ENCODE measurements at regions not wholly inside any gene's neighbourhood (a gene's known extent, or its start where the extent isn't known, plus 50 kb on each side); places are given as distances from the start of the nearest gene placed in this dataset.

GRCh38 chr14:65204056-65204455, 101.7 kb upstream of the MAX start:
- TF ChIP-seq CTCF (IDR thresholded peaks at IDR 0.05; ENCODE audit: insufficient read depth, low read length) (no peak), REST (IDR thresholded peaks at IDR 0.05; ENCODE audit: insufficient replicate concordance, low read depth) (no peak), GABPA (IDR thresholded peaks at IDR 0.05; ENCODE audit: low read depth) (no peak), POLR2AphosphoS5 (IDR thresholded peaks at IDR 0.05; ENCODE audit: low read depth) (no peak), SPI1 (IDR thresholded peaks at IDR 0.05; ENCODE audit: borderline replicate concordance, low read depth) (no peak)
- Histone ChIP-seq H3K4me3 (replicated peaks; ENCODE audit: insufficient read depth, low read length) (no peak overlapping the region), H3K27ac (replicated peaks) (no peak overlapping the region), H3K27me3 (ENCODE audit: insufficient read depth, poor library complexity, severe bottlenecking) (no peaks in the 10 kb centered on the region)
- DNase-seq (ENCODE audit: low read depth in 1 of 2, low spot score in 1 of 2), result no peak

- TF ChIP-seq POLR2AphosphoS5 (IDR thresholded peaks at IDR 0.05; ENCODE audit: low read depth), result no peak
- TF ChIP-seq REST (IDR thresholded peaks at IDR 0.05; ENCODE audit: insufficient replicate concordance, low read depth), result no peak
- TF ChIP-seq CTCF (IDR thresholded peaks at IDR 0.05; ENCODE audit: insufficient read depth, low read length), result no peak
- TF ChIP-seq SPI1 (IDR thresholded peaks at IDR 0.05; ENCODE audit: borderline replicate concordance, low read depth), result no peak
- TF ChIP-seq GABPA (IDR thresholded peaks at IDR 0.05; ENCODE audit: low read depth), result no peak
- no peak overlapping the region for H3K4me3 ChIP-seq (replicated peaks; ENCODE audit: insufficient read depth, low read length)
Measured at GRCh38 chr14:65206078-65206447, 103.7 kb upstream of the MAX start.

GRCh38 chr14:65206448-65207096, 104.3 kb upstream of the MAX start:
- Histone ChIP-seq H3K4me3 (replicated peaks; ENCODE audit: insufficient read depth, low read length) (no peak overlapping the region), H3K27ac (replicated peaks) (no peak overlapping the region), H3K27me3 (ENCODE audit: insufficient read depth, poor library complexity, severe bottlenecking) (no peaks in the 10 kb centered on the region)
- no peak for TF ChIP-seq GABPA (IDR thresholded peaks at IDR 0.05; ENCODE audit: low read depth)
- TF ChIP-seq REST (IDR thresholded peaks at IDR 0.05; ENCODE audit: insufficient replicate concordance, low read depth), result no peak
- no peak for TF ChIP-seq CTCF (IDR thresholded peaks at IDR 0.05; ENCODE audit: insufficient read depth, low read length)
- no peak for TF ChIP-seq SPI1 (IDR thresholded peaks at IDR 0.05; ENCODE audit: borderline replicate concordance, low read depth)
- no peak for TF ChIP-seq POLR2AphosphoS5 (IDR thresholded peaks at IDR 0.05; ENCODE audit: low read depth)
- no peak for DNase-seq (ENCODE audit: low read depth in 1 of 2, low spot score in 1 of 2)

More at GRCh38 chr14:65206078-65206447, 103.7 kb upstream of the MAX start:
- Histone ChIP-seq H3K27me3 (ENCODE audit: insufficient read depth, poor library complexity, severe bottlenecking) (no peaks in the 10 kb centered on the region), H3K27ac (replicated peaks) (no peak overlapping the region)
- no peak for DNase-seq (ENCODE audit: low read depth in 1 of 2, low spot score in 1 of 2)

All from HL-60 (cell line).